PFSK-1 (cell line): ENCODE measurements at regions not wholly inside any gene's neighbourhood (a gene's known extent, or its start where the extent isn't known, plus 50 kb on each side); places are given as distances from the start of the nearest gene placed in this dataset.

ENCODE experiments used
- FOXP2 ChIP-seq: optimal IDR thresholded peaks from 2 replicates; pipeline ENCODE3; 2011; ENCODE audit warnings: borderline replicate concordance, control low read depth, inconsistent platforms; ENCODE audit not compliant: insufficient read depth; ENCODE audit errors: extremely low read length, extremely low read depth
- POLR2AphosphoS5 ChIP-seq: IDR thresholded peaks from 2 replicates; pipeline ENCODE4 v1.6.1; 2012; ENCODE audit warnings: low read depth, mild to moderate bottlenecking, control low read depth, low read length, moderate library complexity
- SIN3A ChIP-seq: IDR thresholded peaks from 2 replicates; pipeline ENCODE4 v1.6.1; 2012; ENCODE audit warnings: mild to moderate bottlenecking, low read length, moderate library complexity, borderline replicate concordance; ENCODE audit not compliant: insufficient read depth
- TAF1 ChIP-seq: IDR thresholded peaks from 2 replicates; pipeline ENCODE4 v1.6.1; 2012; ENCODE audit warnings: low read length, control low read depth, borderline replicate concordance; ENCODE audit not compliant: insufficient read depth
- TF ChIP-seq, protein P1 (sequence below), 2 experiments: IDR thresholded peaks; 2 replicates each; pipeline versions ENCODE4 v1.6.1 to v1.8.0; 2011 to 2012; ENCODE audit warnings: low read depth in 2 of 2, low read length in 2 of 2, control low read depth in 1 of 2, inconsistent platforms in 1 of 2, mild to moderate bottlenecking in 1 of 2, moderate library complexity in 1 of 2; ENCODE audit not compliant: insufficient read depth in 1 of 2

DNA sequence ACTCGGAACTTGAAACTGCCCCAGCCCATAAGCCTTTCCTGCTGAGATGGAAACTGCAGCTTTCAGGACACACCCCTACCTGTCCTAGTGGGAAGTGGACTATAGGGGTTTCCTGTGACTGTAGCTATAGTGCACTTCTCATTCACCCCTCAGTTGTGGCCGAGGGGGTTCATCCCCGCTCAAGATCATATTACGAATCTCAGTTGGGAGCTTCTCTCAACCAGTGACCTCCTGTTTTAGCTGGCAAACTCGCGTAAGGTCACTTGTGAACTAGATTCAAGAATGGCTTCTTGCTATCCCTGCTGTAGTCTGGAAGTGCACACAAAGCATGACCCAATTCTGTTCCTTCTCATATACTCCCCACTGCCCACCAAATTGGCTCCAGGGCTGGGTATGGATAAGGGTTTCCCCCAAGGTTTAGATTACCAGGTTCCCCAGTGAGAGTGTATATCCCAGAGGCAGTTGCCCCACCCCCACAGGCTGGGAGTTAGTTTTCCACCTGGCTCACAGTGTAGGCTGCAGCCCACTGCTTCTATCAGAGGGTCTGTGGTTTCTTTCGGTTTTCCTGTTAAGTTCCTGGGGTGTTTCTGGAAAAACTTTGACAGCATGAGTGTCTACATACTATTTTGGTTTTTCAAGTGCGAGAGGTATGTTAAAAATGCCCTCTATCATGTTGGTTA is 812.9 kb downstream of the JRKL start:
- TF ChIP-seq, protein P1, sequence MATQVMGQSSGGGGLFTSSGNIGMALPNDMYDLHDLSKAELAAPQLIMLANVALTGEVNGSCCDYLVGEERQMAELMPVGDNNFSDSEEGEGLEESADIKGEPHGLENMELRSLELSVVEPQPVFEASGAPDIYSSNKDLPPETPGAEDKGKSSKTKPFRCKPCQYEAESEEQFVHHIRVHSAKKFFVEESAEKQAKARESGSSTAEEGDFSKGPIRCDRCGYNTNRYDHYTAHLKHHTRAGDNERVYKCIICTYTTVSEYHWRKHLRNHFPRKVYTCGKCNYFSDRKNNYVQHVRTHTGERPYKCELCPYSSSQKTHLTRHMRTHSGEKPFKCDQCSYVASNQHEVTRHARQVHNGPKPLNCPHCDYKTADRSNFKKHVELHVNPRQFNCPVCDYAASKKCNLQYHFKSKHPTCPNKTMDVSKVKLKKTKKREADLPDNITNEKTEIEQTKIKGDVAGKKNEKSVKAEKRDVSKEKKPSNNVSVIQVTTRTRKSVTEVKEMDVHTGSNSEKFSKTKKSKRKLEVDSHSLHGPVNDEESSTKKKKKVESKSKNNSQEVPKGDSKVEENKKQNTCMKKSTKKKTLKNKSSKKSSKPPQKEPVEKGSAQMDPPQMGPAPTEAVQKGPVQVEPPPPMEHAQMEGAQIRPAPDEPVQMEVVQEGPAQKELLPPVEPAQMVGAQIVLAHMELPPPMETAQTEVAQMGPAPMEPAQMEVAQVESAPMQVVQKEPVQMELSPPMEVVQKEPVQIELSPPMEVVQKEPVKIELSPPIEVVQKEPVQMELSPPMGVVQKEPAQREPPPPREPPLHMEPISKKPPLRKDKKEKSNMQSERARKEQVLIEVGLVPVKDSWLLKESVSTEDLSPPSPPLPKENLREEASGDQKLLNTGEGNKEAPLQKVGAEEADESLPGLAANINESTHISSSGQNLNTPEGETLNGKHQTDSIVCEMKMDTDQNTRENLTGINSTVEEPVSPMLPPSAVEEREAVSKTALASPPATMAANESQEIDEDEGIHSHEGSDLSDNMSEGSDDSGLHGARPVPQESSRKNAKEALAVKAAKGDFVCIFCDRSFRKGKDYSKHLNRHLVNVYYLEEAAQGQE (IDR thresholded peaks at IDR 0.05; ENCODE audit: insufficient read depth in 1 of 2, low read depth in 2 of 2, low read length in 2 of 2), result no peak
- TF ChIP-seq SIN3A, result no peak
- TF ChIP-seq POLR2AphosphoS5, result no peak
- TF ChIP-seq FOXP2, result no peak
- no peak for TF ChIP-seq TAF1
